SK-N-DZ (cell line): ENCODE measurements at regions not wholly inside any gene's neighbourhood (a gene's known extent, or its start where the extent isn't known, plus 50 kb on each side); places are given as distances from the start of the nearest gene placed in this dataset.

Experiments used
- DNase-seq: peaks from one replicate; pipeline ENCODE4 v3.0.0-alpha.2; 2015; ENCODE audit warnings: low spot score

GRCh38 chr3:95615592-95616310 is 1198.6 kb upstream of the EPHA6 start:
- no peak for DNase-seq

DNA sequence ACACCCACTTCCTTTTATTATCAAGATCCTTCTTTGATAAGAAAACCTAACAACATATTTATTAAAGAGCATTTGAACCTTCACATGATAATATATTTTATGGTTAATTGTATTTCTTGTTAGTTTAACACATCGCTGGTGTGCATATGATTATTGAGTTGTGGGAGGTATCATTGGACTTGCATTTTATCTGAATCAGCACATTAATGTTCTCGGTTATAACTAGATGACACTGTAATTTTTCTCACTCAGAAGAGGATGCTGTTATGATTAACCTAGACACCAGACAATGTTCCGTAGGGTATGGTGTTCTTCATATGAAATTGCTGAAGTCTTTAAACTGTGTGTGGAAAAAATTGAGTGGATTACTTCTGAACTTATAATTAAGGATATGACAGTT is 1188.3 kb upstream of the EPHA6 start:
- no peak for DNase-seq

DNA sequence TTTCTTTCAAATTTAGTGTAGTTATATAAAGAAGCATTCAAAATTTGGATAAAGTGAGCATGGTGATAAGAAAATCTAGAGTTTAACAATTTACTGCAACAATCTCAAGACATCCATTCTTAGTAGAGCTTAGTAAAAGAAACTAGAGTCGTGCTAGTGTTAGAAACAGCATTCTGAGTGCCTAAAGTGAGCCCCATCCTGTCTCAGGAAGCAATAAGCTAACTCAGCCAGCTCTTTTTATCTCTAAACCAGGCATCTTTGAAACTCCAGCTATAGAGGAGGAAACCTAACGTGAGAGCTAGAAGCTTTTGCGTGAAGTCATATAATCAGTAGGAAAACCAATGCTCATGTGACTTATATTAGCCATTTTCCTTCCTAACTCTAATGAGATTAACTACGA is 1187.1 kb upstream of the EPHA6 start:
- no peak for DNase-seq

- no peak for DNase-seq
These were observed 1186.7 kb upstream of the EPHA6 start for GRCh38 chr3:95627697-95628096.

GRCh38 chr3:95629802-95630201 is 1184.6 kb upstream of the EPHA6 start:
- no peak for DNase-seq

DNA sequence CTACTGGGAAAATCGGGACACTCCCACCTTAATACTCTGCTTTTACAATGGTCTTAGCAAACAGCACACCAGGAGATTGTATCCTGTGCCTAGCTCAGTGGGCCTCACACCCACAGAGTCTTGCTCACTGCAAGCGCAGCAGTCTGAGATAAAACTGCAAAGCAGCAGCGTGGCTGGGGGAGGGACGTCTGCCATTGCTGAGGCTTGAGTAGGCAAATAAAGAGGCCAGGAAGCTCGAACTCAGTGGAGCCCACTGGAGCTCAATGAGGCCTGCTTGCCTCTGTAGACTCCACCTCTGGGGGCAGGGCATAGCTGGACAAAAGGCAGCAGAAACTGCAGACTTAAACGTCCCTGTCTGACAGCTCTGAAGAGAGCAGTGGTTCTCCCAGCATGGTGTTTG is 1169.1 kb upstream of the EPHA6 start:
- no peak for DNase-seq

DNA sequence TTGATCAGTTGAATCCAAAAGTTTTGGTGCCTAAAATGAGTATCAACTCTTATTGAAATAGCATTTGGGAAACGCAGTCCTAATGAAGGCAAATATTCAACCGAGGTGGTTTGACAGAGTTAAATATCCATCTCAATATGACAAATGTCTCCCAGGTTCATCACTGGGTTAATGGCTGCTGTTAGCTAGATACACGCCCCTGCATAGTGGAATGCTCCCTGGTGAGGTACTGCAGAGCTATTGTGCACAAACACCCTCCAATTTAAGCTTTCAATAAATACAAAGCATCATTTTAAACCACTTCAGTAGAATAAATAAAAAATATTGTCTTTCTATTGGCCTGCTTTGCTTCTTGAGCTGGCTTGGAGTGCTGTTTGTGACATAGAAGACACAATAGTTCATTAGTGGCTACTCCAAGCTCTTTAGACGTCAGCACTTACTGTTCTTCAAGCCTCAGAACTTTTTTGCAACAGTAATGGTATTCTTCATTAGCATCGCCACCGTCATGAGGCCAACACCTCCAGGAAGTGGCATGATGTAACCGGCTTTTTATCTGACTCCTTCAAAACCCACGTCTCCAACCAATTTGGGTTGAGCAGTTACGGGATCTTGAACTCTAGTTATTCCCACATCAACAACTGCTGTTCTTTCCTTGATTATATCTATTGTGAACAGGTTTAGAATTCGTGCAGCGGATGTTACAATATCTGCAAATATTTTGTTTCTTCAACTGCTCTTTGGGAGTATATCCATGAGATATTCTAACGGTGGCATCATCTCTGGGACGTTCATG is 1159.6 kb upstream of the EPHA6 start:
- DNase-seq: no peak

- DNase-seq: no peak
These were observed 1158.9 kb upstream of the EPHA6 start for GRCh38 chr3:95655363-95655986.

DNA sequence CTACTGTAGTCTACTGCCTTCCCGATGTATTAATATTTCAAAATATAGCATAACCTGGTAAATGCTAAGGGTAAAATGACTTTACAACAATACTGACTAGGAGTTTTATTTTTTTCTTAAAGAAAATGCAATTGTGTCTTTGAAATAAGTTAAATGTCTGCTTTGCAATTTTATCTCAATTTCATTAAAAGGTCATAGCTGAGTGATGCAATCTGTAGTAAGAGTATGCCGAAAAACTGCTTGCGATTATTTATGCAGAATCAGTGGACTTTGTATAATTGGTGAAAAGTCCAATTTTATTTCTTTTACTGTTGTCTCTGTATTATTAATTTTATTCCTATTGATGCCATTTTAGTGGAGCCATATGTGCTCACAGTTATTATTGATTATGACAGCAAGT is 1143.6 kb upstream of the EPHA6 start:
- DNase-seq: no peak

DNA sequence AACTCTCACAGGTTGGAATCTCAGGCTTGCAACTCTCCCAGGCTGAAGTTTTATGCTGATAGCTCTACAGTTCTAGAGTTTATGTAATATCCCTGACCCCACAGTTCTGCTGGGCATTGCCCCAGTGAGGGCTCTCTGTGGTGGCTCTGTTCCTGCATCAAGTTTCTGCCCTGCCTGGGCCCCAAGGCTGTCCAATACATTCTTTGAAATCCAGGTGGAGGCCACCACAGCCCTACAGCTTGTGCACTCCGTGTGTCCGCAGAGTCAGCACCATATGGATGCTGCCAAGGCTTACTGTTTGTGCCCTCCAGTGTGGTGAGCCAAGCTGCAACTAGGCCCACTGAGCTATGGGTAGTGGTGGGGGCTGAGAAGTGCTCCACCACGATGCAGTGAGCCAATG is 1141.2 kb upstream of the EPHA6 start:
- DNase-seq: no peak

GRCh38 chr3:95705786-95706418 is 1108.5 kb upstream of the EPHA6 start:
- no peak for DNase-seq

DNA sequence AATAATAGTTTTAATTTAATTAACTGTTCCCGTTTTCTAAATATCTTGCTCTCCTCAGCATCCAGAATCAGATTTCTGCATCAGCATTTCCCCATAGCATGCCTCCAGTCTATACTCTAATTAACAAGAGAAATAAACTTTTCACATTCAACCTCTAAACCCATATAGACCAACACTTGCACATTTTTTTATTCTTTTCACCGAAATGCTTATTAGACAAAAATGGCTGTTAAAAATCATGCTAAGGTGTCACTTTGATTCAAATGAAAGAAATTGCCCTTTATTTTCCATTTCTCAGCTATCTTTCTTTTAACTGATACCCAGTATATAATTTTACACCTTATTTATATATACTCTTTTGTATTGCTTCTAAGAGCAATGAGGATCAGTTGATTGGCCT is 1107.1 kb upstream of the EPHA6 start:
- DNase-seq: no peak

DNA sequence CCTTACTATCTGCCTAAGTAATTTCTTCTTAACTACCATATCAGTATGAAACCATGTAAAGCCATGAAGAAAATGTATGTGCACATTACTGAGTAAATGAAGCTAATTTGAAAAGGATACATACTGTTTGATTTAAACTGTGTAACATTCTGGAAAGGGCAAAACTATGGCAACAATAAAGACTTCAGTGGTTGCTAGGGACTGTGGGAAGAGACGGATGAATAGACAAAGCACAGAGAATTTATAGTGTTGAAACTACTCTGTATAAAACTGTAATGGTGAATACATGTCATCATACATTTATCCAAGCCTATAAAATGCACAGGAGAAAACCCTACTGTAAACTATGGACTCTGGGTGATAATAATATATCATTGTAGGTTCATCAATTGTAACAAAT is 1103.7 kb upstream of the EPHA6 start:
- no peak for DNase-seq

GRCh38 chr3:95711789-95712188 is 1102.6 kb upstream of the EPHA6 start:
- no peak for DNase-seq

GRCh38 chr3:95715128-95715527 is 1099.3 kb upstream of the EPHA6 start:
- DNase-seq: no peak

- no peak for DNase-seq
These were observed 1097.3 kb upstream of the EPHA6 start for GRCh38 chr3:95717048-95717447.

GRCh38 chr3:95718168-95718567 is 1096.2 kb upstream of the EPHA6 start:
- no peak for DNase-seq

DNA sequence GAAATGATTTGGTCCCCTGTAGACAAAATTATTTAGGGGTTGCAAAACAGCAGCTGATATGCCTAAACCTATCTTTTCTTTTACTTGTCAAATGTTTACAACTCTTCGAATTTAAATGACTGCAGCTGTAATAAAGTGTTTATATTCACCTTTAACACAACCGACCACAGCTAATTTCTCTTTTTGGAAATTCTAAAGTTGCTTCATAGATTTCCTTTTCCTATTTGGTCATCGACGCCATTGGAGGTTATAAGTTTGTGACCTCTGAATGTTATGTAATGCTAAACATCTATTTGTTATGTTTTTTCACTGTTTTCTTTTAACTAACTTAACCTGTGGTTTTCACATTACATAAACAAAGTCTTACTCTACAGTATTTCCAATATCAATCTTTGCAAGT is 1094.9 kb upstream of the EPHA6 start:
- no peak for DNase-seq

DNA sequence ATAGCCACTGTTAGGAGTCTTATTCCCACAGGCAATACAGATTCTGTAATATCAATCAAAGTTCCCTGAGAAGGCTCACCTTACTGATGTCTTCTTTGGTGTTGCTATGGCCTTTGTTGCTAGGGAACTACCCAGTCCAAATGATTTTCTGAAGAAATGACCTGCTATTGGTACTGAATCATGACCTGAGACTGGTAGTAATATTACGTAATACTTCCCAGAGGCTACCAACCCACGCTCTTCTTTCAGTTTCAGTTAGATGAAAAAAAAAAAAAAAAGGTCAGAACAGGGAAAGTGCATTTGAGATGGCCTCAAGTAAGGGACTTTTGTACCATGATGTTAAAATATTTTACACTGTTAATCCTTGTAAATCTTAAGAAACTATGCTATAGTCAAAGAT is 1092.5 kb upstream of the EPHA6 start:
- no peak for DNase-seq

DNA sequence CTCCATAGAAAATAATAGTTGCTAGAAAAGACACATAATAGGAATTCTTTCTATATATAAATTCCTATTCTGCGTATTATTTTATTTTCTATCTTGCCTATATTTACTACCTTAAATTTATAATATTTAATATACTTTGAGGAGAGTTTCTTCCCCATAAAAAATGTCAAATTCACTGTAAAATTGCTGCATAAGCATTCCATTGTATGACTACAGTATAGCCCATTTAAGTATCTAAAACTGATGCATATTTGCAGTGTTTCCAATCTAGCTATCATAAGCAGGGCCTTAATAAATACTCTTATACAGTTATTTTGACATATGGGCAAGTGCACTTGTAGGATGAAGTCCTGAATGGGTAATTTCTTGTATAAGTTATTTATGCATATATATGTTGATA is 1088.6 kb upstream of the EPHA6 start:
- DNase-seq: no peak

DNA sequence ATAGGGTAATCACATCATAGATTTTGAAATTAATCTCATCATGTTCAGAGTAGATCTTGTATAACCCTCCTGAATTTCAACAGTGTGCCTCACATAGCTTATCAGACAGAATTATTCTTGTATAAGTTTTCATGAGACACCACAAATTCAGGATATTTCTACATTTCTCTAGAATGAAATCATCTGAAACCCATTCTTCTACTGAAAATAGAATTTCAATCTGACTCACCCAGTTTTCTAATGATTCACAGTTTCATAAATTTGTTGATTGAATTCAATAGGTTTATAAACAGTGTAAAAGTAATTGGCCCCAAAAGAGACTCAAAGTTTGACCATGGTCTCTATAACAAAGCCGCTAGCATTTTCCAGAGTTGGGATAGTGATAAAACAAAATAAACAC is 1082.6 kb upstream of the EPHA6 start:
- DNase-seq: no peak

- no peak for DNase-seq
These were observed 1081.1 kb upstream of the EPHA6 start for GRCh38 chr3:95733336-95733735.
